Astrocyte of the cerebellum (primary cell): ENCODE measurements at regions not wholly inside any gene's neighbourhood (a gene's known extent, or its start where the extent isn't known, plus 50 kb on each side); places are given as distances from the start of the nearest gene placed in this dataset.

Source experiments
- DNase-seq: peaks from one replicate; pipeline ENCODE4 v3.0.0-alpha.2; 2011; ENCODE audit warnings: low read depth
- H3K4me3 ChIP-seq: 2 replicates; pipeline ENCODE4 v1.5.1; 2011; ENCODE audit warnings: mild to moderate bottlenecking, low read depth, low read length, moderate library complexity
- in situ Hi-C: cut with HindIII; loops from 2 replicates; pipeline ENCODE4 v1.10.0; 2017; ENCODE audit warnings: low sequenced_read_pairs
- TF ChIP-seq, protein P1 (sequence below): IDR thresholded peaks from 2 replicates; pipeline ENCODE4 v1.5.1; 2012; ENCODE audit warnings: low read length, low read depth, moderate library complexity, mild to moderate bottlenecking; ENCODE audit errors: missing control alignments

DNA sequence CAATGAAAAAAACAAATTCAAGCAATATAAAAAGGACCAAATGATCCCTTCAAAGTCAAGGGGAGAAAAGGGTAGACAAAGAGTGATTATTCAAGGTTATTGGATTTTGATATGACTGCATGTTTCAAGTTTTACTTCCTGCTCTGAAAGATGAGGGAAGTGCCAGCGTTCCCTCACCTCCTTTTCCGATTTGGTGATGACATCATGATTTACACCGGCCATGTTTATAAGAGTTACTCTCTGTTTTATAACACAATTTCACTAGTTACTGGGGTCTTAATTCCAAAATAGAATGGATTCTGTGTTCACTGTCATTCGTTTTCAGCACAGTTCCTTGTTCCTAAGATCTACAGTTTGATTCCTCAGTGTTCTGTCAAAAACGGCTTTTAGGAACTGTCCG lies 60.5 kb upstream of the CPXM2 start:
- in situ Hi-C loops: no loop called here
- TF ChIP-seq, protein P1, sequence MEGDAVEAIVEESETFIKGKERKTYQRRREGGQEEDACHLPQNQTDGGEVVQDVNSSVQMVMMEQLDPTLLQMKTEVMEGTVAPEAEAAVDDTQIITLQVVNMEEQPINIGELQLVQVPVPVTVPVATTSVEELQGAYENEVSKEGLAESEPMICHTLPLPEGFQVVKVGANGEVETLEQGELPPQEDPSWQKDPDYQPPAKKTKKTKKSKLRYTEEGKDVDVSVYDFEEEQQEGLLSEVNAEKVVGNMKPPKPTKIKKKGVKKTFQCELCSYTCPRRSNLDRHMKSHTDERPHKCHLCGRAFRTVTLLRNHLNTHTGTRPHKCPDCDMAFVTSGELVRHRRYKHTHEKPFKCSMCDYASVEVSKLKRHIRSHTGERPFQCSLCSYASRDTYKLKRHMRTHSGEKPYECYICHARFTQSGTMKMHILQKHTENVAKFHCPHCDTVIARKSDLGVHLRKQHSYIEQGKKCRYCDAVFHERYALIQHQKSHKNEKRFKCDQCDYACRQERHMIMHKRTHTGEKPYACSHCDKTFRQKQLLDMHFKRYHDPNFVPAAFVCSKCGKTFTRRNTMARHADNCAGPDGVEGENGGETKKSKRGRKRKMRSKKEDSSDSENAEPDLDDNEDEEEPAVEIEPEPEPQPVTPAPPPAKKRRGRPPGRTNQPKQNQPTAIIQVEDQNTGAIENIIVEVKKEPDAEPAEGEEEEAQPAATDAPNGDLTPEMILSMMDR: no peak
- no peak for DNase-seq
- H3K4me3 ChIP-seq: no peak overlapping the region

DNA sequence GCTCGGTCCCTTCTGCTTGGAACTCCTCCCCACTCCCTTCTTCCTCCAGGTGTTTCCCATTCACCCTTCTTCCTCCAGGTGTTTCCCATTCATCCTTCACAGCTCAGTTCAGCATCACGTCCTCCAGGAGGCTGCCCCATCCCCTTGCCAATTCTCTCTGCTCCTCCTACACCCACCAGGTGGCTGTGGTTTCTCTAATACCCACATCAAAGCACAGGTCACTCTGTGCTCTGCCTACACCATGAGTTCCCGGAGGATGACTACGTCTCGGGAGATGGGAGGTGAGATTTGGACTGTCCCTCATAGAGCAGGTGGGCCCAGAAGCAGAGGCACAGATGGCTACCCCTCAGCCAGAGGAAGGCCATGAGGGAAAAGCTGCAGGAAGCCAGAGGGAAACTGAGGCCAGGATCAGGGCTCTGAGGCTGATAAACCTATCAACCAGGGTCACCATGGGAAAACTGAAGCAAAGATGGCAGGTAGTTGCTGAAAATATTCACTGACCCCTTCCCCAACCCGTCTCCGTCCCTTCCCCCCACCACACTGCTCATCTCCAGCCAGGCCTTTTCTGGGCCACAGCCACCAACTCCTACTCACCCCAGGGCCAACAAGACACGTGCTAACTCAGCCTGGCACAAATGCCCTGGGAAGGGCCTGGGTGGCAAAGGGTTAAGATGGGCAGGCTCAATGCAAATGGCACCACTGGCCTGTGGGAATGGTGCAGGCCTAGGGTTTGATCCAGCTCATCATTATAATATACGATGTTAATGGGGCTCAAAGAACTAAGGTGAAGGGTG lies 56.6 kb upstream of the CPXM2 start:
- in situ Hi-C loops: loop anchor here (5.0 kb wide), 1 partner anchor 41 kb away; no protein-coding TSS in a partner anchor
- no peak for DNase-seq
- H3K4me3 ChIP-seq: no peak overlapping the region
- TF ChIP-seq, protein P1: no peak

DNA sequence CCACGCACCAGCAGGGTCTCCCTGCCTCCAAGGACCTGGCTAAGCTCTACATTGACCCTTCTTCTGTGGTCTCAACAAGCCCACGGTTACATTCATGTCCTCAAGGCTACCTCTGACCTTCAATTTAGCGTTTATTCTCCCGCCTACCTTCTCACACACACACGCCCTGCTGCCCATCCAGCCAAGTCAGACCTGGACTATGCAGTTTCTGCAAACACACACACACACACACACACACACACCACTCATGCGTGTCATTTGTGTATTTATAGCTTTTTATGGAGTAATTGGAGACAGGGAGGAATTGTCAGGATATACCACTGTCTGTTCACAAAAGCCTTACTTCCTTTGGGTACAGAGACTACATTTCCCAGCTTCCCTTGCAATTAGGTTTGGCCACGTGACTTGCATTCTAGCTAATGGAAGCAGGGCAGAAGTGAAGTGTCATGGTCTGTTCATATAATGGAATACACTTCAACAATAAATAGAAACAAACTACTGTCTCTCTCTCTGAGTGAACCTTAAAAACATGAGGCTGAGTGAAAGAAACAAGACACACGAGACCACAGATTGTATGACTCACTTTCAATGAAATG lies 53.8 kb upstream of the CPXM2 start:
- DNase-seq: no peak
- in situ Hi-C loops: loop anchor here (5.0 kb wide), 1 partner anchor 38 kb away; no protein-coding TSS in a partner anchor
- TF ChIP-seq, protein P1: no peak
- H3K4me3 ChIP-seq: no peak overlapping the region

DNA sequence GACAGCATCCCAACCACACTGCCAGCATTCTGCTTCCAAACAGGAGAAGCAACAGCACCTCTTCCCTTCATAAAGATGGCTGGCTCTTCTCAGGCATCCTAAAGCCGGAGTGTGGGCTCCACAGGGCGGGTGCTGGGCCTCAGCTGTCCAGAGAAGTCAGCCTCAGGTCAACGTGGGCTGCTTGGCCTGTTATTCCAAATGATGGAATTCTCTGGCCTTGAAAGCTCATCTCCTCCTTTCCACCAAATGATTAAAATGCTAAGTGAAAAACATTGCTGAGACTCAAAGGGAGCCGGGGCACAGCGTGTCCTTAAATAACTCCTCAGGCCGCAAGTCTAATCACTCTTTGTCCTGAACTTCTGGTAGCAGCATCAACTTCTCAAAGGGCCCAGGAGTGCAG lies 53.1 kb upstream of the CPXM2 start:
- TF ChIP-seq, protein P1: no peak
- no peak for DNase-seq
- no peak overlapping the region for H3K4me3 ChIP-seq
- in situ Hi-C loops: loop anchor here (5.0 kb wide), 1 partner anchor 37 kb away; no protein-coding TSS in a partner anchor

DNA sequence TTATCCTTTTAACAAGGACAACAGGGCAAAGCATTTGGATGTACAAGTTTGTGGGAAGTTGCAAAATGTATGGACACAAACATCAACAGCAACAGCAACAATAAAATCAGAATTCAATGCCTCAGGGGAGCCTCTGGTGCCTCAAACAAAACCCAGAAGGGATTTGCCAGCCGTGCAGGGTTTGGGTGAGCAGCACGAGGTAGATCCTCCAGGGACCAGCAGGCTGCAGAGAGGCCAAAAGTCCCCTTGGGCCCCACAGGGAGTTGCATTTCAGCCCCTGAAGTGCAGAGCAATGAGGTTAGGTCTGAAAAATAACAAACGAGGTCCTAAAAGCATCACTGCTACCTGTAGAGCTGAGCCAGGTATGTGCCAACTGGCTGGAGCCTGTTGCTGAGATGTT lies 51.7 kb upstream of the CPXM2 start:
- TF ChIP-seq, protein P1: no peak
- in situ Hi-C loops: no loop called here
- no peak for DNase-seq
- H3K4me3 ChIP-seq: no peak overlapping the region

DNA sequence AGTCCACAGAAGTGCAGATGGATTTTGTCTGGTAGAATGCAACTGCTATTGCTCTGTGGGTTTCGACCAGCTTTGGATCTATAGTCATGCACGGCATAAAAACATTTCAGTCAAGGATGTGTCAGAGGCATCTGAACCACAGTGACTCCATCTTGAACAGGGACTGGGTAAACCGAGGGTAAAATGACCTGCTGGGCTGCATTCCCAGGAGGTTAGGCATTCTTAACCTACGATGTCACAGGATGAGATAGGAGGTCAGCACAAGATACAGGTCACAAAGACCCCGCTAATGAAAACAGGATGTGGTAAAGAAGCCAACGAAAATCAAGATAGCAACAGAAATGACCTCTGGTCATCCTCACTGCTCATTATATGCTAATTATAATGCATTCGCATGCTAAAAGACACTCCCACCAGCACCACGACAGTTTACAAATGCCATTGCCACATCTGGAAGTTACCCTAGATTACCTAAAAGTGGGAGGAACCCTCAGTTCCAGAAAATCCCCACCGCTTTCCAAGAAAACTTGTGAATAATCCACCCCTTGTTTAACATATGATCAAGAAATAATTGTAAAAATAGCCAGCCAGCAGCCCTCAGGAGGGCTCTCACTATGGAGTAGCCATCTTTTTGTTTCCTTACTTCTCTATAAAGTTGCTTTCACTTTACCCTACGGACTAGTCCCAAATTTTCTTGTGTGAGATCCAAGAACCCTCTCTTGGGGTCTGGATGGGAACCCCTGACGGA lies 50.7 kb upstream of the CPXM2 start:
- H3K4me3 ChIP-seq: no peak overlapping the region
- in situ Hi-C loops: no loop called here
- TF ChIP-seq, protein P1: no peak
- DNase-seq: no peak
